Iris pigment epithelial cell (primary cell): ENCODE measurements at regions not wholly inside any gene's neighbourhood (a gene's known extent, or its start where the extent isn't known, plus 50 kb on each side); places are given as distances from the start of the nearest gene placed in this dataset.
"Not testable (repeated sequence)": the region's sequence is repeated elsewhere in the genome, so short reads cannot be mapped to it uniquely, and the experiment has no call there.

Experiments
- DNase-seq: peaks from one replicate; pipeline ENCODE4 v3.0.0-alpha.2; 2011; ENCODE audit warnings: low read depth

DNA sequence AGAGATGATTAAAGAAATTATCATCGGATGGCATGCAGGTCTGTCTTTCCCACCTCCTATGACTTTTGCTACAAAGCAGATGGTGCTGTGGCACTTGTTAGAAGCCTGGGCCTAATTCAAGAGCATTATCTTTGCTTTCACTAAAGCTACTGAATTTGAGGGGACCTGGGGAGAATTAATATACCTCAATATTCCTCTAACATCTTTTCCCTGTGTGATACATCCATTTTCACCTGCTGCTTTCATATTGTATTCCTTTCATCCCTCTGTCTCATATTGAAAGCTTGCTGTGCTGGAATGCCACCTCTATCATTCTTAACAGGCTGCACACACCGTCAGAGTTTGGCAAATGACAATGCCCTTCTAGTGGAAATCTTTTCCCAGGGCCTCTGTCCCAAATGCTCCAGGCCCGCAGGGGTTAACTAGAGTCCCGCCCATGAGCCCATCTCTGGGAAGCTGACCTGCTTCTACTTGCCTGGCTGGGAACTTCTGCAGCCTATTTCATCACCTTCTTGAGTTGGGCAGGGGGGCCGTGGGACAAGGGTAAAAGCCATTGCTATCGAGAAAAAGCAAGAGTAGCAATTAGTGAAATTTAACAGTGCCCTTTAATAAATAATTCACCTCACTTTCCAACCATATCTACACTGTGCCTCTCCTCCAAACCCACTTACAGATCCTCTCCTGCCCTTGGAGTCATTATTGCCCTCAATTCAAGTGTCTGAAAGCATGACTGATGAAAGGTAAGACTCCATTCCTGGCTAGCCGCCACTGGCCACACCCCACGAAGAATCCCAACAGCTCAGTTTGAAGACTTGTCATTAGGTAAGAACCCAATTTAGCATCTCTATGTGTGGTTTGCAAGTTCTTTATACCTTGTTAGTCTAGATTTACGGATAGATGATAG lies 126.7 kb upstream of the BTG1 start:
- DNase-seq = no peak

DNA sequence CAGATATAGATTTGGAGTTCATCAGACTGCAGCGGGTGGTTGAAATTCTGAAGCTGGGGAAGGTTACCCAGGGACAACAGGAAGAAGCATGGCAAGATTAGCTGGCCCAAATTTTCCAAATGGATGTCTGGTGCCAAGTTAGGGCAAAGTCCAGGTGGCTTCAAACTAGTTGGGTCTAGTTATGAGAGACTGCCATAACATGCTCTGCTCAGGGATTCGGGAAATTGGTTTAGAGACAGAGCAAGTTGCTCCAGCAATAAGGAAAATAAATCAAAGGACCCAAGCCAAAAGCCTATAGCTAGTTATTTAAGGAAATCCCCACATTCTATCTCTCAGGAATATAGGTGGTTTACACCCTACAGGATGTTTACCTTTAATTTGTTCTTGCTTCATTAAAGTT lies 125.7 kb upstream of the BTG1 start:
- DNase-seq = no peak

DNA sequence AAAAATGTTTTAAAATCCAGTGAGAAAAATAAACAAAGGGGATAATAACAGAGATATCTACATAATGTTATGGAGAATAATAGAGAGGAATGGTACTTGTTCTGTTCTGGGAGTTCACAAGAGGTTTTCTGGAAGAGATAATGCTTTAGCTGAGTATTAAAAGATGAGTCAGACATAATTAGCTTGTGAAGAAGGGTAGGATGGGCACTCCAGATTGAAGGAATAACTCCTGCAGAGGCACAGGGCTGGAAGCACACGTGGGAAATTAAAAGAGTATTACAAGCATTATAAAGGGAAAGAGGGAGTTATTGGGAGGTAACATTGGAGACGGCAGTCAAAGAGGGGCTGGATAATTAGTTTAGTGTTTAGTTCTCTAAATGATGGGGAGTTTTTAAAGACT lies 124.9 kb upstream of the BTG1 start:
- DNase-seq = no peak

DNA sequence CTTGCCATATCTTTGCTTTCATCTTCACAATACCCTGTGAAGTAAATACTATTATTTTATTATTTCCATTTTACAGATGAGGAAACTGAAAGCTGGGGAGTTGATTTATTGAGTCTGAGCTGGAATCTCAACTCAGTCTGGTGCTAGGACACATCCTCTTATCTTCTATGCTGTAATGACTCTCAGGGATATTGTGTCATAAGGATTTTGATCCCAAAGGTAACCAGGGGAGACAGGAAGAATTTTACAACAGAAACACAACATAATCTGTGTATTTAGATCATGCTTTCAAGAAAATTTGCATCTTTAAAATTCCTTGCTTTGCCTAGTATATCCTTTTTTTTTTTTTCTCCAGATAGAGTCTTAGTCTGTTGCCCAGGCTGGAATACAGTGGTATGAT lies 123.3 kb upstream of the BTG1 start:
- DNase-seq = no peak

DNA sequence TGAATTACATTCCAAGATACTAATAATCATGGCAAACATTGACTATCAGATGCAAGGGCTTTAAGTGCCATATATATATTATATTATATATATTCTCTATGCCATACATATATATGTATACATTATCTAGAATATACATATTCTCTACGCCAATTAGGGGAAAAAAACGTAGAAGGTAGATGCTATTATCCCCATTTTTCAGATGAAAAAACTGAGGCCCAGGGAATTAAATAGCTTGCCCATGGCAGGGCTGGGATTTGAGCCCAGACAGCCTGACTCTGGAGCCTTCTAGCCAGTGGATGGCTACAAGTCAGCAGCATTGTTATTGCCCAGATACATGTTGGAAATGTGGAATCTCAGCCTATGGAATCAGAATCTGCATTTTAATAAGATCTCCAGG lies 116.0 kb upstream of the BTG1 start:
- DNase-seq = no peak

DNA sequence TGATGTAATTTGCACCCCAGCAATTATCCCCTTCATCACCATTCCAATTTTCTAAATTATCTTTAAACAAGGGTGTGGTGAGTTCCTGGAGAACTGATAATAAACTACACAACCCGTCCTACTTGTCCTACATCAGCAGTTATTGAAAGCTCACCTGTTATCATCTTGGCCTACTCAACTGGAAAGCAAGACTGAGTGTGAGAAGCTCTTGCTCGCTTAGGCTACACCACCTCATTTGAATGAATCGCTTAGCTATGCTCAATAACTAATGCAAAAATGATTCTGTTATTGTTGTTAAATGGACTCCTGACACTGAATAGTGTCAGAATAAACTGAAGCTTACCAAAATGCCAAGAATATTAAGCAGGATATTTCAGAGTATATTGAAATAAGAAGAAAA lies 115.4 kb upstream of the BTG1 start:
- DNase-seq = no peak

DNA sequence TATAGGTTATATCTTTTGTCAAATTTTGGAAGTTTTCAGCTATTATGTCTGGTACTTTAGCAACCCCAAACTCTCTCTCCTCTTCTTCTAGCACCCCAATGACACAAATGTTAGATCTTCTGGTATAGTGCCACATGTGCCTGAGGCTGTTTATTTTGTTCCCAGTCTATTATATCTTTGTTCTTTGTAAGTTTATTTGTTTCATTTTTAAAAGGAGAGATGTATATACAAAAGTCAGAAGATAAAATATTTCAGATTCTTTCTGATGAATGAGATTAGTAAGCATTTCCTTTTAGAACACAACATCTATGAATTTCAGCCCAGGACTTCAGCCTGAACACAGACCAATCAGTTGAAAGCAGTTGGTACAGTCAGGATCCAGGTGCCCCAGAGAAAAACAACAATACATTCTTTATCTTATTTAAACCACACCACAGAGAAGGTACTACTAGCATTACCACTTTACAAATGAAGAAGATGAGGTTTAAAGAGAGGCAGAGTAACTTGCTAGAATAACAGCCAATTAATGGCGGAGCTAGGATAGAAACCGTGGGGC lies 114.1 kb upstream of the BTG1 start:
- peak; percentile 59 for DNase-seq

DNA sequence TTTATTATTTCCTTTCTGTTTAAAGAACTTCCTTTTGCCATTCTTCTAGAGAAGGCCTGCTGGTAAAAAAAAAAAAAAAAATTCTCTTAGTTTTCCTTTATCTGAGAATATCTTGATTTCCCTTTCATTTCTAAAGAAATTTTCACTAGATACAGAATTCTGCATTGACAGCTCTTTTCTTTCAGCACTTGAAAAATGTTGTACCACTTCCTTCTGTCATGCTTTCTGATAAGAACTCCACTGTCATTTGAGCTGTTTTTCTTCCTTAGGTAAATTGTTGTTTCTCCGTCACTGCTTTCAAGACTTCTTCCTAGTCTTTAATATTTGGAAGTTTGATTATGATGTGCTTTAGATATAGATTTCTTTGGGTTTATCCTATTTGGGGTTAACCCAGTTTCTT lies 113.6 kb upstream of the BTG1 start:
- DNase-seq = peak; percentile 12

DNA sequence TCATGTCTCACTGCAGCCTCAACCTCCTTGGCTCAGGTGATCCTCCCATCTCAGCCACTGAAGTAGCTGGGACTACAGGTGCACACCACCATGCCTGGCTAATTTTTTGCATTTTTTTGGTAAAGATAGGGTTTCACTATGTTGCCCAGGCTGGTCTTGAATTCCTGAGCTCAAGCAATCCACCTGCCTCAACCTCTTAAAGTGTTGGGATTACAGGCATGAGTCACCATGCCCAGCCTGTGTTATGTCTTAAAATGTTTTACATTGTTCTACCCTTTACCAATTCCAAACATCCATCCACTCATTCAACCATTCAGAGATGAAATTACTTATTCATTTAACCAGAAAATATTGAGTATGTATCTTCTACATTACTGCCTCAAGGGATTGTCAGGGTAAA lies 111.6 kb upstream of the BTG1 start:
- no peak for DNase-seq

DNA sequence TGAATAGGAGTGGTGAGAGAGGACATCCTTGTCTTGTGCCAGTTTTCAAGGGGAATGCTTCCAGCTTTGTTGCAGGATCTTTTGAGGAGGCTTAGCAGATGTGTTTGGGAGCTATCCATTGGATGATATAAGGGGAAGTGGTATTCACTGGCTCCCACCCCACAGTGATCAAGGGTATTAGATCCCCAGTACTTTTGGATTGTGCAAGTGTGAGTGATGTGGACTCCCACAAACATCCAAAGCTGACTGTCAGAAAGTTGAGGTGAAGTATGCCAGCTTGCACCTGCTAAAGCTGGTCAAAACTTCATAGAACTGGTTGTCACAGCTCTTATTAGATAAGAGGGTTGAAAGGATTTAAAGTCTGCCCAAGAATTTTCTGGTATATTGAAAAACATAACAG lies 110.1 kb upstream of the BTG1 start:
- DNase-seq = no peak

DNA sequence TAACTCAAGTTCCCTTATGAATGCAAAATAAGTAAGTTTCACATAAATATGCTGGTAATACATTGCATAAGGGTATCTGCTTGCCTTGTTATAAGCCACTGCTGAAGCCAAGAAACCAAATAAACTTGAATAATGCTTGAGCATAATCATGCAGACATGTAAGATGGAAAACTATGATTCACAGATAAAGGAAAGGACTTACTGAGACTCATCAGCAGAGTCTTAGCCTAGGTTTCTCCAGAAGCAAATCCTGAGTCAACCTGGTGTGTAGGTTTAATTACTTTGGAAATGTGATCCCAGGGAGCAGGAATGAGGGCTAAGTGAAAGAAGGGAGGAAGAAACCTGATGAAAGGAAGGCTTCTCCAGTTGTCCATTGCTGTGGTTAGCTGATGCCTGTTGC lies 107.7 kb upstream of the BTG1 start:
- DNase-seq = peak; percentile 15

DNA sequence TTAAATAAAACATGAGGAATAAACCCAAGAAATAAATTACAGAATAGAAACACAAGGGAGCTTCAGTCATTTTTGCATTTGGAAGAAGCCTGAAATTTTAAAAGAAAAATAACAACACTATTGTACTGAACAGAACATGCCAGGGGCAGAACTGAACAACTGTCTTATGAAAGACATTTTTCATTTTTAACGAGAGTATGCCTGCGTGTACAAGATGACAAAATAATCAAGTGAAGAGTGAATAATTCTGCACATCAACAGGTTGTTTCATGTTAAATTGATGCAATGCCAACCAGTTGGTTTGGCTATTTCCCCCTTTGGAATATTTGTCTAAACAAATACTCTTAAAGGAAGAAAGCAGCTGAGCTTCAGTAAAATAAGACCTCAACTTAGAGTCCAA lies 103.3 kb upstream of the BTG1 start:
- DNase-seq = no peak

DNA sequence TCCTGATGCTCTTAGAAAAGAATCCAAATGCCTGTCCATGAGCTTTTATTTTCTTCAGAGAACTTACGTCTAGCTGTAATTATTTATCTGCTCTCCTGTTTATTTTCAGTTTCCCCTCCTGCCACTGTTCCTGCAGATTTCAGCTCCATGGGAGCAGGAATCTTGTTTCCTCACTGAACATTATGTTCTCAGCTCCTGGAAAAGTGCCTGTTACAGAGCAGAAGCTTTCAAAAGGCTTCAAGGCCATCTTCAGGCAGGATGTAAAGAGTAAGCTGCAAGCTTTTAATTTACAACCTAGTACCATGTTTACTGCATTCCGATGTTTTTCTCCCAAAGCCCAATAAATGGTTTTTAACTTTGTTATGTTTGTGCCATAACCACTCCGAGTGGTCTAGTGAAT lies 98.4 kb upstream of the BTG1 start:
- peak; percentile 57 for DNase-seq

DNA sequence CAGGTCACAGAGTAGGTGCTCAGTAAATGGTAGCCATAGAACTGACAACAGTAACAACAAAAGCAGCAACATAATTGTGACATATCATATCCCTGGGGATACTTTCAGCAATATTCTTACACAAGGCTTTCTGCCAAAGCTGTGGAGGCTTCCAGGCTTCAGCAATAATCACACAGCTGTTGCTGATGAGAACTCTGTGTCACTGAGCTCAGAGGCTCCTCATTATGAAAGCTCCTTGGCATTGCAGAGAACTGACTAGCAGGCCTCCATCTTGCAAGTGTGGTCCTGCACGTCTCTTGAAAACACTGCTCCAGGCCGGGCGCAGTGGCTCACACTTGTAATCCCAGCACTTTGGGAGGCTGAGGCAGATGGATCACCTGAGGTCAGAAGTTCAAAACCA lies 97.3 kb upstream of the BTG1 start:
- peak; percentile 68 for DNase-seq

DNA sequence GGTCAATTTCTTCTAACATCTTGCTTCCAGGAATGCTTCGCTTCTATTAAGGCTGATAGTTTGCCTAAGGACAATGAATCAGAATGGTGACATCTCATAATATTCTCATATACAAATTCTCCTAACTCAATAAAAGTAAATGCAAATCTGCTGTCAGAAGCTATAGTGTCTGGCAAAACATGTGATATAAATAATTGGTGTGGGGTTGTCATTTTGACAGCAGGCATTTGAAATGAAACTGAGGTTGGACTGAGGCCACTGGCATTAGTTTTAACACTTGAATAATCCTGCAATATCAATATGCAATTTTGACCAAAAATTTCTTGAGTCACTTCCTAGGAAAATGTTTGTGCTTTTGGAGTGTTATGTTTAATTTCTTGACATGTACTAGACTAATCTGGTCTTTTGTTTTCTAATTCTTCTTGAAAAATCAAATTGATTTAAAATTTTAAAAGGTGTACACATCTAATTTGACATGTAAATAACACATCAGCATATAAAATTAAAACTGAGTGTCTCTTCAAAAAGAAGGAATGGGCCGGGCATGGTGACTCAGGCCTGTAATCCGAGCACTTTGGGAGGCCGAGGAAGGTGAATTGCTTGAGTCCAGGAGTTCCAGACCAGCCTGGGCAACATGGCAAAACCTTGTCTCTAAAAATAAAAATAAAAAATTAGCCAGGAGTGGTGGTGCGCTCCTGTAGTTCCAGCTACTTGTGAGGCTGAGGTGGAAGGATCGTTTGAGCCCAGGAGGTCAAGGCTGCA lies 92.3 kb upstream of the BTG1 start:
- no peak for DNase-seq

DNA sequence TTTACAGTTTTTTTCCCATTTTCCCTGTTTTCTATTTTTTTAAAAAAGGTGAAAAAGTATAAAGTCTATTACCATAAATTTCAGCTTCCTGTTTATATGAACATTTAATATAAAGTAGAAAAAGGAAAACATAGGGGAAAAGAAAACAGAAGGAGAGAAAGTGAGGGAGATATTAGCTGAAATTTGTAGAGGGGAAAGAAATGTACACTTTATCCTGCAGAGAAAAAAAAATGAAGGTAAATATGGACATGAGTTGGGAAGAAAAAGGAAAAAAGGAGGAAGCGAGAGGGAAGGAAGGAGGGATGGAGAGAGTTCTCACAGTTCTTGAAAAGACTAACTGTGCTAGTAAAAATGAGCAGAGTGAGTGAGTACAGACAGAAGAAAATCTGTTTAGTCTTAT lies 91.6 kb upstream of the BTG1 start:
- DNase-seq = no peak

DNA sequence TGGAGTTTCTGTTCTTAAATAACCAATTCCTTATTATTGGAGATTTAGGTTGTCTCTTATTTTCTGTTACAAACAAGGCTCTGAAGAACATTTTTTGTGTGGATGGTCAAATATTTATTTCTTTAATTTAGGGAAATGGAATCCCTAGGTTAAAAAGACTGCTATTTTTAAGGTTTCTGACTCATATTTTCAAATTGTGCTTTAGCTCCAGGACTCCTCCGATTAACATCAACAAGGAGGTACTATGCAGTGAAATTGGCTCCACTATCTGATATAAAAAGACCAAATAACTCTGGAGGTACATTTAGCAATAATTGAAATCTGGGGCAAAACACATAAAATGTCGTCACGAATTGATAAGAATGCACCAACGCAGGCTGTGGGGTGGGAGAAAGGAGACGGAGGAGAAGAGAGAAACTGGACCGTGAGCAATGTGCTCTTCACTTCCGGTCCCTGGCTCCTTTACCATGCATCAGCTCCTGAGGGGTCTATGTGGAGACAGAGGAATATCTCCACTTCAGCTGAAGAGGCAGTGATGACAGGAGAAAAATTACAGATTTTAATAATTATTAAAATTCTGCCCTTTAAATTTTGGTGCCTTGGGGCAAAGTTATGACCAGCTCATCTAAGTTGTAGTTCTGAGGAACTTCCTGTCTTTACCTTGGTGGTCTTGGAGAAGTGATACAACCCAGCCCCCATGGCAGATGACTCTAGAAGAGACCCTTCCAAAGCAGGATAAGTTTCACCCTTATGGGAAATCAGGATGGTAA lies 90.2 kb upstream of the BTG1 start:
- DNase-seq = no peak

DNA sequence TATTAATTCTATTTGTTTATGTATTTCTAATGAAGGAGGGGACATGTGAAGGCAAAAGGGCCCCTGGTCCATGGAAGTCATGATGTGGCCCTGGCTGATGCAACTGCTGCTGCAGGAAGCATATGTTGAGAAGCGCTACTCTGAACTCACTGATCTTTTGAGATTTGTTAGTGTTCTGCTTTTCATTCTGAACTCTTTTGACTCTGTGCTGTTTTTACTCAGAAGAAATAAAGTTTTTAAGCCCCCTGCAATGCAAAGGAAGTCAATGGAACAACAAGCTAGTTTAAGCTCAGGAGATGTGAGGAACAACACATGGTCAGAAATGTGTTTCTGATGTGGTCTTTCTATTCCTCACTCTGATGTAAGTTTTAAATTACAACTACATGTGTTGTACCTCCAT lies 88.9 kb upstream of the BTG1 start:
- no peak for DNase-seq

DNA sequence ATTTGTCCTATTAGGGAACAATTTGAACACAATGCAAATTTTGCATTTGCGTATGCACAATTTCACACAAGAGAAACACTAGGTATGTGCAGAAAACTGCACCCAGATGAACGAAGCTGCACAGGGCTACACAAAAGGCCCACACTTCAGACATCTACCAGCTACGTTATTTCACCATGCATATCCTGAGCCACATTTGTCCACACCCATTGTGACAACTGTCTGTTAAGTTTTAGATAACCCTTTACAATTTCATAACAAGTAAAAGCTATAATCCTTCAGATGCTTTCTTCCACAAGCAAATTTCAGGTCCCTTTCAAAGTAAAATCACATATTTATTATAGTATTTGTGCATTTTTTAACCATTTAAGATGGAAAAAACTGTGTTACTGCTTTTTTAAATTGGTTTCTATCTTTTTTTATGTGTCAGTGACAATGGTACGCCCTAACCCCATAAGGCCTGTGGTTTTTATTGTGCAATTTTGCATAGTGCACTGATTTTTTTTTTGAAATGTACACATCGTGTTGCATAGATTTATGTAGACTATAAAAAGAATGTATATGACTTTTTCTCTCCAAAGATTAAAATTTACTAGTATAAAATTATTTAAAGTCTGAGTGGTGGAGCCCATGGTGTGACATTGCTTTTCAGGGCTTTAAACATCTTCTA lies 87.8 kb upstream of the BTG1 start:
- no peak for DNase-seq

DNA sequence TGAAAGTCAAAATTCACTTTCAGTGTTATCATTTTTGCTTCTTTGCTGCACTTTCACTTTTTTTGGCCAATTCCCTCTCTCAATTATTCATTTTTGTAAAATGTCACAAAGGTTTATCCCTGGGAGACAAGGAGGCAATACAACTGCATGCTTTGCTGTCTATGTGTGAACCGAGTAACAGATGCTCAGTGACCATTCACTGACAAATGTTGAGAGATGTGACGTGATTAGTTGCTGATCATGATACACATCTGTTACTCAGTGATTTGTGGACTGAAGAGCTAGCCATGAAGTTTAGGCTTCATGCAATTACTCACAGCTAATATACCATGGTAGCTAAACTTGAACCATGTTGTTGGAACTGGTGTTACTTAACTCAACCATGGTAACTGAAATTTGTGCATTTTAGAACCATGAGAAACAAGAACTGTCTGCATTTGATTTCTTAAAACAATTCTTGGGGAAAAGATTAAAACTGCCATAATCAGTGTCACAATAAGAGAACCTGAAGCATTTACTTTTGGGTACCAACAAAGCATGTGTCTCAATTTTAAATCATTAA lies 86.8 kb upstream of the BTG1 start:
- DNase-seq = not testable (repeated sequence)

DNA sequence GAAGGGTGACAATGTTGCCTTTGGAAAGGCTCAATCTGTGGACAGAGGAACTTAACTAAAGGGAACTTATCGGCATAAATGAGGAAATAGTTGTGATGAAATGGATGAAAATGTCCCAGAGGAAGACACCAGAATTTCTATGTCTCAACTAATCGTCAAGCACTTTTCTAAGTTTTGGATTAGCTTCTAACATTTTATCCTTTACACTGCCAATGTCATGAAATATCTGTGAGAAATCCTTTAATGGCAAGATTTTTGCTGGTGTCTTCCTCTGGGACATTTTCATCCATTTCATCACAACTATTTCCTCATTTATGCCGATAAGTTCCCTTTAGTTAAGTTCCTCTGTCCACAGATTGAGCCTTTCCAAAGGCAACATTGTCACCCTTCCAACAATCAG lies 86.3 kb upstream of the BTG1 start:
- DNase-seq = not testable (repeated sequence)

DNA sequence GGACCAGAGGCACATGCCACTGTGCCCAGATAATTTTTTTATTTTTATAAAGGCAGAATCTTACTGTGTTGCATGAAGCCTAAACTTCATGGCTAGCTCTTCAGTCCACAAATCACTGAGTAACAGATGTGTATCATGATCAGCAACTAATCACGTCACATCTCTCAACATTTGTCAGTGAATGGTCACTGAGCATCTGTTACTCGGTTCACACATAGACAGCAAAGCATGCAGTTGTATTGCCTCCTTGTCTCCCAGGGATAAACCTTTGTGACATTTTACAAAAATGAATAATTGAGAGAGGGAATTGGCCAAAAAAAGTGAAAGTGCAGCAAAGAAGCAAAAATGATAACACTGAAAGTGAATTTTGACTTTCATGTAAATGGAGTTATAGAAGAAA lies 85.9 kb upstream of the BTG1 start:
- DNase-seq = not testable (repeated sequence)
